ENCODE measurements at regions not wholly inside any gene's neighbourhood (a gene's known extent, or its start where the extent isn't known, plus 50 kb on each side); places are given as distances from the start of the nearest gene placed in this dataset.

- no peak for TF ChIP-seq REST (tag by site-specific recombination; IDR thresholded peaks at IDR 0.05)
- TF ChIP-seq TCF7L2 (IDR thresholded peaks at IDR 0.05; ENCODE audit: borderline replicate concordance, low read depth, low read length) = no peak
Measured at GRCh38 chr1:208866386-208866955, 622.3 kb upstream of the PLXNA2 start (continued).

GRCh38 chr1:208868554-208868953 is 624.4 kb upstream of the PLXNA2 start:
- no peaks in the 10 kb centered on the region for H3K9me3 ChIP-seq (ENCODE audit: control insufficient read depth, insufficient read depth, low read depth, low read length)
- no peaks in the 10 kb centered on the region for H3K36me3 ChIP-seq (ENCODE audit: control insufficient read depth in 2 of 2, insufficient read depth in 1 of 2, low read length in 2 of 2)
- no peaks in the 10 kb centered on the region for H3K4me1 ChIP-seq (ENCODE audit: control insufficient read depth, insufficient read depth, low read length)
- H3K4me3 ChIP-seq (ENCODE audit: low read depth, low read length) = no peak overlapping the region
- CTCF ChIA-PET = no interaction called here
- TF ChIP-seq ZNF398 (tag by site-specific recombination; IDR thresholded peaks at IDR 0.05) (no peak), ZNF548 (tag by site-specific recombination; IDR thresholded peaks at IDR 0.05) (no peak), KLF16 (tag by site-specific recombination; IDR thresholded peaks at IDR 0.05) (no peak), ZSCAN23 (tag by site-specific recombination; IDR thresholded peaks at IDR 0.05) (no peak), ZNF266 (tag by site-specific recombination; IDR thresholded peaks at IDR 0.05; ENCODE audit: low read depth) (no peak), PATZ1 (tag by site-specific recombination; IDR thresholded peaks at IDR 0.05) (no peak), ZNF624 (tag by site-specific recombination; IDR thresholded peaks at IDR 0.05) (no peak), PRDM2 (tag by site-specific recombination; IDR thresholded peaks at IDR 0.05; ENCODE audit: borderline replicate concordance) (no peak), ZNF184 (tag by site-specific recombination; IDR thresholded peaks at IDR 0.05) (no peak), ZNF791 (tag by site-specific recombination; IDR thresholded peaks at IDR 0.05) (no peak), ZNF366 (tag by site-specific recombination; conservative IDR thresholded peaks at IDR 0.05) (no peak), ZNF654 (tag by site-specific recombination; IDR thresholded peaks at IDR 0.05; ENCODE audit: low read depth) (no peak), ZBTB21 (tag by site-specific recombination; IDR thresholded peaks at IDR 0.05) (no peak), ZNF202 (tag by site-specific recombination; IDR thresholded peaks at IDR 0.05; ENCODE audit: borderline replicate concordance) (no peak), ZNF157 (tag by site-specific recombination; IDR thresholded peaks at IDR 0.05) (no peak)
- POLR2A ChIA-PET = no interaction called here
- no peak overlapping the region for H3K27ac ChIP-seq (ENCODE audit: extremely low read depth, low read depth, low read length)
